HepG2 (cell line): ENCODE measurements at regions not wholly inside any gene's neighbourhood (a gene's known extent, or its start where the extent isn't known, plus 50 kb on each side); places are given as distances from the start of the nearest gene placed in this dataset.

Source experiments
- ATAC-seq: fragments of 200-7000 bp; cut with Tn5 transposase; 3 replicates; pipeline ENCODE4 v1.9.1; 2020; ENCODE audit warnings: mild to moderate bottlenecking, moderate library complexity
- BruUV-seq: library from RNA; stranded (reverse); fragments of 400-500 nt; replicated peaks from 2 replicates; lab custom pipeline; 2021; lab: Mats Ljungman, UMichigan
- CTCF ChIA-PET: fragments of 300-600 bp; formaldehyde crosslinking; extraction: SDS; loops from one replicate; lab custom pipeline; 2021; ENCODE audit warnings: low total read pairs, inconsistent platforms, low intra/inter-chr PET ratio; lab: Yijun Ruan, JAX
- POLR2A ChIA-PET: fragments of 350-600 bp; sonication (Branson Sonifier 250); formaldehyde crosslinking; loops from one replicate; lab custom pipeline; 2020; ENCODE audit warnings: antibody characterized with exemption, inconsistent platforms; lab: Yijun Ruan, JAX
- DNase-seq: peaks from one replicate; pipeline ENCODE4 v3.0.0-alpha.2; 2015; ENCODE audit warnings: low spot score
- FAIRE-seq: peaks from 3 replicates; lab custom pipeline; 2011; peaks lifted over from hg19 to GRCh38; lab: Jason Lieb, UNC
- H2AFZ ChIP-seq: one replicate; pipeline ENCODE4 v1.6.1; 2011; ENCODE audit warnings: low read length, inconsistent platforms
- H3K27ac ChIP-seq: fragments of 300-600 bp; 3 replicates; pipeline ENCODE4 v1.8.0; 2011; ENCODE audit warnings: mixed run types, mild to moderate bottlenecking, mixed read lengths, low read length, inconsistent platforms; ENCODE audit not compliant: insufficient read depth; ENCODE audit errors: extremely low read length
- H3K27me3 ChIP-seq, 2 experiments: fragments of 200-600 bp in 1 of 2; 2 replicates in 1 of 2; 3 replicates in 1 of 2; pipeline versions ENCODE4 v1.6.0 to v1.8.0; 2011; ENCODE audit warnings: low read length in 2 of 2, mild to moderate bottlenecking in 2 of 2, moderate library complexity in 2 of 2, inconsistent platforms in 1 of 2; ENCODE audit not compliant: insufficient read depth in 2 of 2, control insufficient read depth in 1 of 2
- H3K36me3 ChIP-seq, 2 experiments: fragments of 200-600 bp in 1 of 2; replicated peaks in 1 of 2; 2 replicates in 1 of 2; 3 replicates in 1 of 2; pipeline versions ENCODE4 v1.5.1 to v1.8.0; 2011; ENCODE audit warnings: low read length in 2 of 2, inconsistent platforms in 1 of 2; ENCODE audit not compliant: insufficient read depth in 2 of 2, control insufficient read depth in 1 of 2
- H3K4me1 ChIP-seq: 2 replicates; pipeline ENCODE4 v1.5.1; 2012; ENCODE audit warnings: low read length, inconsistent platforms; ENCODE audit not compliant: insufficient read depth
- H3K4me2 ChIP-seq: 2 replicates; pipeline ENCODE4 v1.6.0; 2011; ENCODE audit warnings: low read depth, low read length, inconsistent platforms
- H3K4me3 ChIP-seq, 3 experiments: fragments of 200-600 bp in 1 of 3; sonication (generic), shearing (Covaris generic) in 1 of 3; replicated peaks in 1 of 3; 2 replicates each; pipeline ENCODE4 v1.5.1; 2011 to 2016; ENCODE audit warnings: low read length in 3 of 3, inconsistent platforms in 2 of 3, low read depth in 2 of 3, mild to moderate bottlenecking in 2 of 3, control low read depth in 1 of 3, mixed read lengths in 1 of 3; ENCODE audit not compliant: insufficient read depth in 1 of 3
- H3K79me2 ChIP-seq: one replicate; pipeline ENCODE4 v1.6.1; 2011; ENCODE audit warnings: low read length, inconsistent platforms; ENCODE audit not compliant: insufficient read depth
- H3K9ac ChIP-seq: 2 replicates; pipeline ENCODE4 v1.6.0; 2011; ENCODE audit warnings: mild to moderate bottlenecking, low read depth, low read length, inconsistent platforms; ENCODE audit not compliant: insufficient read depth
- H3K9me3 ChIP-seq: 2 replicates; pipeline ENCODE4 v1.5.1; 2012; ENCODE audit warnings: mild to moderate bottlenecking, low read length
- H4K20me1 ChIP-seq: 2 replicates; pipeline ENCODE4 v1.6.0; 2011; ENCODE audit warnings: inconsistent platforms, mild to moderate bottlenecking, low read length, moderate library complexity; ENCODE audit not compliant: insufficient read depth
- ARID5B ChIP-seq: IDR thresholded peaks from 2 replicates; pipeline ENCODE4 v1.4.0; 2020; ENCODE audit warnings: mild to moderate bottlenecking, missing genetic modification reagents
- DRAP1 ChIP-seq: IDR thresholded peaks from 2 replicates; pipeline ENCODE4 v1.6.1; 2016; ENCODE audit warnings: missing genetic modification reagents, missing compliant biosample characterization
- MTF1 ChIP-seq: sonication (generic); formaldehyde crosslinking; IDR thresholded peaks from 2 replicates; pipeline ENCODE4 v1.5.0; 2020; ENCODE audit warnings: missing genetic modification reagents
- MXI1 ChIP-seq: IDR thresholded peaks from 3 replicates; pipeline ENCODE4 v1.6.1; 2012; ENCODE audit warnings: low read depth, low read length, inconsistent platforms, borderline replicate concordance
- RBM22 ChIP-seq: fragments of 200-400 bp; formaldehyde crosslinking; optimal IDR thresholded peaks from 2 replicates; pipeline ENCODE3; 2017; ENCODE audit warnings: mild to moderate bottlenecking, low read length, moderate library complexity
- REPIN1 ChIP-seq: sonication (generic); formaldehyde crosslinking; IDR thresholded peaks from 2 replicates; pipeline ENCODE4 v1.8.0; 2022; ENCODE audit warnings: missing genetic modification reagents, low read depth, mild to moderate bottlenecking, borderline replicate concordance
- SCMH1 ChIP-seq: sonication (generic); formaldehyde crosslinking; IDR thresholded peaks from 2 replicates; pipeline ENCODE4 v1.9.0; 2021; ENCODE audit warnings: missing genetic modification reagents, mild to moderate bottlenecking, borderline replicate concordance
- SETDB1 ChIP-seq: sonication (generic); formaldehyde crosslinking; IDR thresholded peaks from 2 replicates; pipeline ENCODE4 v1.5.1; 2020; ENCODE audit warnings: missing genetic modification reagents, mild to moderate bottlenecking, borderline replicate concordance
- TBP ChIP-seq: sonication (generic); formaldehyde crosslinking; IDR thresholded peaks from 2 replicates; pipeline ENCODE4 v1.5.0; 2020; ENCODE audit warnings: missing genetic modification reagents
- ZC3H4 ChIP-seq: sonication (generic); formaldehyde crosslinking; IDR thresholded peaks from 2 replicates; pipeline ENCODE4 v1.4.0; 2020; ENCODE audit warnings: missing genetic modification reagents, borderline replicate concordance
- ZNF570 ChIP-seq: sonication (generic); formaldehyde crosslinking; IDR thresholded peaks from 2 replicates; pipeline ENCODE4 v1.4.0; 2020; ENCODE audit warnings: mild to moderate bottlenecking, missing genetic modification reagents, borderline replicate concordance
- ZNF883 ChIP-seq: sonication (generic); formaldehyde crosslinking; IDR thresholded peaks from 2 replicates; pipeline ENCODE4 v1.5.1; 2020; ENCODE audit warnings: mild to moderate bottlenecking, missing genetic modification reagents; ENCODE audit errors: not compliant biosample characterization
- WGBS: methylation state at CpG from one replicate; pipeline ENCODE4 v1.1.6; 2017; ENCODE audit warnings: low lambda C conversion rate; 5-methylcytosine and 5-hydroxymethylcytosine counted together
- in situ Hi-C: cut with HindIII; loops from 2 replicates; pipeline ENCODE4 v1.10.0; 2017; ENCODE audit warnings: low pct_unique_long_range_greater_than_20kb; ENCODE audit not compliant: extremely low pct_ligation_motif_present
- intact Hi-C: fragments of 100-400 bp; cut with micrococcal nuclease; formaldehyde crosslinking; loops from one replicate; pipeline ENCODE4 v1.10.0; 2022; ENCODE audit not compliant: unreplicated experiment
- TF ChIP-seq, protein P1 (sequence below): sonication (generic); formaldehyde crosslinking; IDR thresholded peaks from 2 replicates; pipeline ENCODE4 v1.4.0; 2020; ENCODE audit warnings: missing genetic modification reagents
- TF ChIP-seq, protein P2 (sequence below): IDR thresholded peaks from 2 replicates; pipeline ENCODE4 v1.6.1; 2012; ENCODE audit warnings: inconsistent platforms

- no peak for ATAC-seq
- CTCF ChIA-PET = no interaction called here
Observed at GRCh38 chr4:11189756-11190155, 238.9 kb downstream of the HS3ST1 start.

GRCh38 chr4:11183356-11183740 lies 245.3 kb downstream of the HS3ST1 start:
- H3K9me3 ChIP-seq = peaks cover 73% of the 10 kb centered on the region
- intact Hi-C loops (no loop called here), in situ Hi-C loops (no loop called here)
- DNase-seq (no peak), FAIRE-seq (no peak), ATAC-seq (no peak)
- H4K20me1 ChIP-seq = no peaks in the 10 kb centered on the region
- ChIA-PET CTCF (no interaction called here), POLR2A (no interaction called here)
- no peak overlapping the region for H2AFZ ChIP-seq
- no peak overlapping the region for H3K4me3 ChIP-seq
- BruUV-seq = no TSS peak
- H3K4me2 ChIP-seq = no peak overlapping the region
- no peaks in the 10 kb centered on the region for H3K79me2 ChIP-seq
- 23% methylated on average over 2 of the region's 2 CpGs for WGBS
- H3K27ac ChIP-seq = no peak overlapping the region
- H3K4me1 ChIP-seq = no peaks in the 10 kb centered on the region
- no peak overlapping the region for H3K9ac ChIP-seq
- H3K36me3 ChIP-seq = no peaks in the 10 kb centered on the region
- no peaks in the 10 kb centered on the region for H3K27me3 ChIP-seq
- TF ChIP-seq ZC3H4 (CRISPR knock-in tag) (no peak), SCMH1 (CRISPR knock-in tag) (no peak), SETDB1 (CRISPR knock-in tag) (no peak), TBP (CRISPR knock-in tag) (no peak), ZNF570 (CRISPR knock-in tag) (no peak), ARID5B (CRISPR knock-in tag) (no peak), MXI1 (no peak)
- TF ChIP-seq, protein P1, sequence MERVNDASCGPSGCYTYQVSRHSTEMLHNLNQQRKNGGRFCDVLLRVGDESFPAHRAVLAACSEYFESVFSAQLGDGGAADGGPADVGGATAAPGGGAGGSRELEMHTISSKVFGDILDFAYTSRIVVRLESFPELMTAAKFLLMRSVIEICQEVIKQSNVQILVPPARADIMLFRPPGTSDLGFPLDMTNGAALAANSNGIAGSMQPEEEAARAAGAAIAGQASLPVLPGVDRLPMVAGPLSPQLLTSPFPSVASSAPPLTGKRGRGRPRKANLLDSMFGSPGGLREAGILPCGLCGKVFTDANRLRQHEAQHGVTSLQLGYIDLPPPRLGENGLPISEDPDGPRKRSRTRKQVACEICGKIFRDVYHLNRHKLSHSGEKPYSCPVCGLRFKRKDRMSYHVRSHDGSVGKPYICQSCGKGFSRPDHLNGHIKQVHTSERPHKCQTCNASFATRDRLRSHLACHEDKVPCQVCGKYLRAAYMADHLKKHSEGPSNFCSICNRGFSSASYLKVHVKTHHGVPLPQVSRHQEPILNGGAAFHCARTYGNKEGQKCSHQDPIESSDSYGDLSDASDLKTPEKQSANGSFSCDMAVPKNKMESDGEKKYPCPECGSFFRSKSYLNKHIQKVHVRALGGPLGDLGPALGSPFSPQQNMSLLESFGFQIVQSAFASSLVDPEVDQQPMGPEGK = no peak
- TF ChIP-seq, protein P2, sequence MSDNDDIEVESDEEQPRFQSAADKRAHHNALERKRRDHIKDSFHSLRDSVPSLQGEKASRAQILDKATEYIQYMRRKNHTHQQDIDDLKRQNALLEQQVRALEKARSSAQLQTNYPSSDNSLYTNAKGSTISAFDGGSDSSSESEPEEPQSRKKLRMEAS = no peak

More at GRCh38 chr4:11189756-11190155, 238.9 kb downstream of the HS3ST1 start:
- TF ChIP-seq DRAP1 (no peak), REPIN1 (no peak), ZNF883 (CRISPR knock-in tag) (no peak), MTF1 (CRISPR knock-in tag) (no peak), RBM22 (no peak)
- no peaks in the 10 kb centered on the region for H4K20me1 ChIP-seq
- H3K9ac ChIP-seq = no peak overlapping the region
- no peak overlapping the region for H3K4me2 ChIP-seq
- BruUV-seq = no TSS peak
- FAIRE-seq (no peak), DNase-seq (no peak)
- H3K27me3 ChIP-seq = no peaks in the 10 kb centered on the region
- intact Hi-C loops (no loop called here), in situ Hi-C loops (no loop called here)
- peaks cover 55% of the 10 kb centered on the region for H3K9me3 ChIP-seq
- H3K36me3 ChIP-seq = no peaks in the 10 kb centered on the region
- POLR2A ChIA-PET = no interaction called here
- 4% methylated on average over 2 of the region's 2 CpGs for WGBS
- no peak overlapping the region for H3K4me3 ChIP-seq
- no peak overlapping the region for H2AFZ ChIP-seq
- H3K4me1 ChIP-seq = no peaks in the 10 kb centered on the region
- H3K27ac ChIP-seq = no peak overlapping the region
- H3K79me2 ChIP-seq = no peaks in the 10 kb centered on the region
